Fibroblast of lung (primary cell): ENCODE measurements at regions not wholly inside any gene's neighbourhood (a gene's known extent, or its start where the extent isn't known, plus 50 kb on each side); places are given as distances from the start of the nearest gene placed in this dataset.

Source experiments
- DNase-seq, 2 donors: peaks; one replicate each; pipeline versions ENCODE4 v3.0.0 to v3.0.0-alpha.2; 2010; ENCODE audit warnings: low read depth in 2 of 2
- H2AFZ ChIP-seq: 2 replicates; pipeline ENCODE4 v1.5.1; 2012; ENCODE audit warnings: low read length, control low read depth, inconsistent platforms
- H3K27ac ChIP-seq: 2 replicates; pipeline ENCODE4 v1.5.1; 2011; ENCODE audit warnings: low read length, control low read depth; ENCODE audit not compliant: insufficient read depth
- H3K27me3 ChIP-seq: 2 replicates; pipeline ENCODE4 v1.5.1; 2011; ENCODE audit warnings: mild to moderate bottlenecking, low read length; ENCODE audit not compliant: control insufficient read depth, insufficient read depth
- H3K36me3 ChIP-seq: 2 replicates; pipeline ENCODE4 v1.5.1; 2011; ENCODE audit warnings: low read length; ENCODE audit not compliant: control insufficient read depth, insufficient read depth
- H3K4me1 ChIP-seq: 2 replicates; pipeline ENCODE4 v1.5.1; 2011; ENCODE audit warnings: low read length; ENCODE audit not compliant: control insufficient read depth, insufficient read depth; ENCODE audit errors: extremely low read depth
- H3K4me2 ChIP-seq: 2 replicates; pipeline ENCODE4 v1.5.1; 2011; ENCODE audit warnings: low read length, control low read depth; ENCODE audit not compliant: insufficient read depth; ENCODE audit errors: extremely low read depth
- H3K4me3 ChIP-seq, 4 experiments: fragments of 200-600 bp in 1 of 4; sonication (generic) in 1 of 4; replicated peaks in 1 of 4; 2 replicates each; pipeline ENCODE4 v1.5.1; 2011 to 2016; ENCODE audit warnings: low read length in 4 of 4, low read depth in 3 of 4, mild to moderate bottlenecking in 3 of 4, control low read depth in 2 of 4, inconsistent platforms in 1 of 4, mixed read lengths in 1 of 4; ENCODE audit not compliant: insufficient read depth in 1 of 4; ENCODE audit errors: control extremely low read depth in 1 of 4
- H3K79me2 ChIP-seq: 2 replicates; pipeline ENCODE4 v1.5.1; 2012; ENCODE audit warnings: mild to moderate bottlenecking, low read length, inconsistent platforms; ENCODE audit not compliant: control insufficient read depth, insufficient read depth
- H3K9ac ChIP-seq: 2 replicates; pipeline ENCODE4 v1.5.1; 2011; ENCODE audit warnings: mild to moderate bottlenecking, low read length, control low read depth; ENCODE audit not compliant: insufficient read depth
- H3K9me3 ChIP-seq: 2 replicates; pipeline ENCODE4 v1.5.1; 2012; ENCODE audit warnings: low read depth, low read length; ENCODE audit not compliant: control insufficient read depth, insufficient read depth
- H4K20me1 ChIP-seq: 2 replicates; pipeline ENCODE4 v1.5.1; 2011; ENCODE audit warnings: low read length; ENCODE audit not compliant: control insufficient read depth, insufficient read depth; ENCODE audit errors: extremely low read depth
- EZH2 ChIP-seq: IDR thresholded peaks from 2 replicates; pipeline ENCODE4 v1.5.1; 2012; ENCODE audit warnings: low read length, control low read depth, mild to moderate bottlenecking; ENCODE audit errors: missing control alignments
- TF ChIP-seq, protein P1 (sequence below), 2 donors: IDR thresholded peaks in 1 of 2; conservative IDR thresholded peaks in 1 of 2; 1 replicate in 1 of 2; 2 replicates in 1 of 2; pipeline ENCODE4 v1.5.1; 2011 to 2012; ENCODE audit warnings: low read length in 2 of 2, control low read depth in 1 of 2, inconsistent platforms in 1 of 2, low read depth in 1 of 2, mild to moderate bottlenecking in 1 of 2

DNA sequence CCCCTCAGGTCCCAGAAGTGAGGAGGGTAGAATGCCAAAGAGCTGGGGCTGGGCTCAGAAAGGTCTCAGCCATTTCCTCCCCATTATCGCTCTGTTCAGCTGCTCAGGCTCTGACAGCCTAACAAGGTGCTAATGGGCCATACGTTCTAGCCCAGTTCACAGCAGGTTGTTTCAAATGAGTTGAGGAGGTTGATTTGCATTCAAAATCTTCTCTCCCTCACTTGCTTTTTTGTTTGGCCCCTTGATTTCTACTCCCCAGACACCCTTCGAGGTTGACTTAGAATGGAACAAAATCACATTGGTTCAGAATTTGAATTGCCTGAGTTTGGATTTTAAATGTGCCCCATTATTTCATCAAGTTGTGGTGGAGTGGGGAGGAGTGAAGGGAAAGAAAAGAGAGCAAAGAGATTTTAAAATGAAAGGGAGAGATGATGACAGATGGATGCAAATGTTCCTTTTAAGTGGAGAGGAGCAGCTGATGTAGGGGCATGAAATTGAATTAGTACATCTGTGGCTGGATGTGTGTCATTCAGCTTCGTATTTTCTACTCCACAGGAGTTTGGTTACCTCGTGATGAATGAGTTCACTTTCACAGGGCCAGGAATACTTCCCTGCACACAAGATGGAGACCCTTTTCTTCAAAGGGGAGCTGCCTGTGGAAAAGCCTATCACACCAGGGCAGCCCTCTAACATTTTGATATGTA is 425.8 kb upstream of the CAMK1G start:
- no peak overlapping the region for H3K4me2 ChIP-seq
- H3K4me3 ChIP-seq = no peak overlapping the region
- H3K4me1 ChIP-seq = no peaks in the 10 kb centered on the region
- H2AFZ ChIP-seq = no peak overlapping the region
- no peak overlapping the region for H3K27ac ChIP-seq
- H3K27me3 ChIP-seq = no peaks in the 10 kb centered on the region
- H3K79me2 ChIP-seq = no peaks in the 10 kb centered on the region
- no peak overlapping the region for H3K9ac ChIP-seq
- no peak for TF ChIP-seq EZH2
- TF ChIP-seq, protein P1, sequence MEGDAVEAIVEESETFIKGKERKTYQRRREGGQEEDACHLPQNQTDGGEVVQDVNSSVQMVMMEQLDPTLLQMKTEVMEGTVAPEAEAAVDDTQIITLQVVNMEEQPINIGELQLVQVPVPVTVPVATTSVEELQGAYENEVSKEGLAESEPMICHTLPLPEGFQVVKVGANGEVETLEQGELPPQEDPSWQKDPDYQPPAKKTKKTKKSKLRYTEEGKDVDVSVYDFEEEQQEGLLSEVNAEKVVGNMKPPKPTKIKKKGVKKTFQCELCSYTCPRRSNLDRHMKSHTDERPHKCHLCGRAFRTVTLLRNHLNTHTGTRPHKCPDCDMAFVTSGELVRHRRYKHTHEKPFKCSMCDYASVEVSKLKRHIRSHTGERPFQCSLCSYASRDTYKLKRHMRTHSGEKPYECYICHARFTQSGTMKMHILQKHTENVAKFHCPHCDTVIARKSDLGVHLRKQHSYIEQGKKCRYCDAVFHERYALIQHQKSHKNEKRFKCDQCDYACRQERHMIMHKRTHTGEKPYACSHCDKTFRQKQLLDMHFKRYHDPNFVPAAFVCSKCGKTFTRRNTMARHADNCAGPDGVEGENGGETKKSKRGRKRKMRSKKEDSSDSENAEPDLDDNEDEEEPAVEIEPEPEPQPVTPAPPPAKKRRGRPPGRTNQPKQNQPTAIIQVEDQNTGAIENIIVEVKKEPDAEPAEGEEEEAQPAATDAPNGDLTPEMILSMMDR (conservative IDR thresholded peaks at IDR 0.05 in 1 of 2, IDR thresholded peaks at IDR 0.05 in 1 of 2; ENCODE audit: low read depth in 1 of 2, low read length in 2 of 2) = no peak
- no peak for DNase-seq
- H3K9me3 ChIP-seq = no peaks in the 10 kb centered on the region
- H4K20me1 ChIP-seq = no peaks in the 10 kb centered on the region
- H3K36me3 ChIP-seq = no peaks in the 10 kb centered on the region

- Histone ChIP-seq H3K4me1 (no peaks in the 10 kb centered on the region), H3K27me3 (no peaks in the 10 kb centered on the region), H3K4me3 (no peak overlapping the region), H2AFZ (no peak overlapping the region), H3K9ac (no peak overlapping the region), H4K20me1 (no peaks in the 10 kb centered on the region), H3K9me3 (no peaks in the 10 kb centered on the region), H3K27ac (no peak overlapping the region), H3K79me2 (no peaks in the 10 kb centered on the region), H3K36me3 (no peaks in the 10 kb centered on the region), H3K4me2 (no peak overlapping the region)
- DNase-seq = no peak
- TF ChIP-seq, protein P1 (conservative IDR thresholded peaks at IDR 0.05 in 1 of 2, IDR thresholded peaks at IDR 0.05 in 1 of 2; ENCODE audit: low read depth in 1 of 2, low read length in 2 of 2) = no peak
- TF ChIP-seq EZH2 = no peak
Observed at GRCh38 chr1:209158851-209159250, 424.7 kb upstream of the CAMK1G start.

DNA sequence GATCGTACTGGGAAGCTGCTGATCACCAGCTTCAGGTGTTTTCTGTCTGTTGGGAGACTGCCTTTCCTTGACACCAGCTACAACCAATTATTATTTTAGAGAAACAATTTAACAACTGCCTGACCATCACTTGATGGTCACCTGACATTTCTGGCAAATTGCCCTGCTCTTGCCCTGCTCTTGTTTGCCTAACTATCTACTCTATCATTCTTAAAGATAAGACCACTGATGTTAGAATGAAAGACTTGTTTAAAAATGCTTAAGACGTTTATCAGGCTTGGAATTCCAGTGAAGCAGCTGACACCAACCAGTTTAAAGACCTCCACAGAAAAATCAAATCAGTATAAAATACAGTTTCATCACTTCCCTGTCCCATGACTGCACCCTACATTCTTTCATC is 423.3 kb upstream of the CAMK1G start:
- H2AFZ ChIP-seq = no peak overlapping the region
- H3K4me2 ChIP-seq = no peak overlapping the region
- H3K9ac ChIP-seq = no peak overlapping the region
- no peak for DNase-seq
- H3K79me2 ChIP-seq = no peaks in the 10 kb centered on the region
- H3K9me3 ChIP-seq = no peaks in the 10 kb centered on the region
- no peaks in the 10 kb centered on the region for H4K20me1 ChIP-seq
- no peak overlapping the region for H3K4me3 ChIP-seq
- H3K36me3 ChIP-seq = no peaks in the 10 kb centered on the region
- no peaks in the 10 kb centered on the region for H3K4me1 ChIP-seq
- no peak for TF ChIP-seq EZH2
- TF ChIP-seq, protein P1 (conservative IDR thresholded peaks at IDR 0.05 in 1 of 2, IDR thresholded peaks at IDR 0.05 in 1 of 2; ENCODE audit: low read depth in 1 of 2, low read length in 2 of 2) = no peak
- no peak overlapping the region for H3K27ac ChIP-seq
- H3K27me3 ChIP-seq = no peaks in the 10 kb centered on the region
